ENCODE measurements at regions not wholly inside any gene's neighbourhood (a gene's known extent, or its start where the extent isn't known, plus 50 kb on each side); places are given as distances from the start of the nearest gene placed in this dataset.

DNA sequence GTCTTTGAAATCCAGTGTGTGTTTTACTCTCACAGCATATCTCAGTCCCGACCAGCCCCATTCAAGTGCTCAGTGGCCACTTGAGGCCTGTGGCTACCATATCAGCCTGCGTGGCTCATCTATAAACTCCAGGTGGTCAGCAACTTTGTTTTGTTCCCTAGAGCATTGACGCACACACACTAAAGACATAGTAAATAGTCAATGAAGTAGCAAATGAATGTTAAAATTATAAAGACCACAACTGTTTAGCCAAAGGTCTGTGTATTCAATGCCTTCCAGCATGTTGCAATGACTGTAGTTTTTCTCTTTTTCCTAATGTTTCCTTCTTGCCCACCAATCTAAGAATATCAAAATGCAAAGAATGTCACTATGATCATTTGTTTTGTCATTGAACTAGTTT is 238.2 kb upstream of the ZNF217 start:
- Mint-ChIP-seq H3K9me3 (peaks cover 0 to 7% (median 0%) of the 10 kb centered on the region in 3 donors), H3K27me3 (no peaks in the 10 kb centered on the region), H3K27ac (no peak overlapping the region), H3K36me3 (no peaks in the 10 kb centered on the region), H3K4me3 (no peak overlapping the region), H3K4me1 (peaks cover 63 to 74% (median 68%) of the 10 kb centered on the region in 3 donors)
- CTCF ChIA-PET = no interaction called here
- Histone ChIP-seq H3K4me1 (ENCODE audit: control insufficient read depth in 1 of 2, extremely low read depth in 1 of 2, insufficient read depth in 2 of 2, low read length in 2 of 2) (peaks cover 27 to 34% of the 10 kb centered on the region in 2 experiments), H3K4me3 (ENCODE audit: control insufficient read depth in 1 of 2, extremely low read depth in 1 of 2, low read length in 1 of 2) (no peak overlapping the region), H3K9me3 (no peaks in the 10 kb centered on the region), H3K36me3 (ENCODE audit: control insufficient read depth in 2 of 2, extremely low read depth in 1 of 2, insufficient read depth in 1 of 2, low read length in 1 of 2) (no peaks in the 10 kb centered on the region), H3K27me3 (replicated peaks in 1 of 2; ENCODE audit: control insufficient read depth in 2 of 2, extremely low read depth in 1 of 2, insufficient read depth in 2 of 2, low read length in 1 of 2) (no peaks in the 10 kb centered on the region), H3K27ac (ENCODE audit: low read length) (no peak overlapping the region)
- DNase-seq = no peak
- no CpG with 5 or more reads among the region's 3 CpGs for WGBS (ENCODE audit: insufficient coverage)
- no peak for ATAC-seq (replicated peaks in 1 of 4)
- POLR2A ChIA-PET = no interaction called here

DNA sequence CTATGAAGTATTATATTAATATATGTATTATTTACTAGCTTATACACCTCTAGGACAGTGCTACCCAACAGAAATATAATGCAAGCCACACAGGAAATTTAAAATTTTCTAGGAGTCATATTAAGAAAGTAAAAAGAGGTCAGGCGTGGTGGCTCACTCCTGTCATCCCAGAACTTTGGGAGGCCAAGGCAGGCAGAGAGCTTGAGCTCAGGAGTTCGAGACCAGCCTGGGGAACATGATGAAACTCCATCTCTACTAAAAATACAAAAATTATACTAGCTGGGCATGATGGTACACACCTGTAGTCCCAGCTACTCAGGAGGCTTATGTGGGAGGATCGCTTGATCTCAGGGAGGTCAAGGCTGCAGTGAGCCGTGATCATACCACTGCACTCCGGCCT is 237.6 kb upstream of the ZNF217 start:
- H3K27me3 Mint-ChIP-seq = no peaks in the 10 kb centered on the region
- Histone ChIP-seq H3K36me3 (ENCODE audit: control insufficient read depth in 2 of 2, extremely low read depth in 1 of 2, insufficient read depth in 1 of 2, low read length in 1 of 2) (no peaks in the 10 kb centered on the region), H3K4me1 (ENCODE audit: control insufficient read depth in 1 of 2, extremely low read depth in 1 of 2, insufficient read depth in 2 of 2, low read length in 2 of 2) (peaks cover 27 to 29% of the 10 kb centered on the region in 2 experiments), H3K27ac (ENCODE audit: low read length) (no peak overlapping the region), H3K4me3 (ENCODE audit: control insufficient read depth in 1 of 2, extremely low read depth in 1 of 2, low read length in 1 of 2) (no peak overlapping the region), H3K27me3 (replicated peaks in 1 of 2; ENCODE audit: control insufficient read depth in 2 of 2, extremely low read depth in 1 of 2, insufficient read depth in 2 of 2, low read length in 1 of 2) (no peaks in the 10 kb centered on the region), H3K9me3 (no peaks in the 10 kb centered on the region)
- POLR2A ChIA-PET = no interaction called here
- ATAC-seq (replicated peaks in 1 of 4) (no peak), DNase-seq (no peak)
- CTCF ChIA-PET = no interaction called here
- WGBS (ENCODE audit: insufficient coverage) = 100% methylated on average over 1 of the region's 5 CpGs
- no peaks in the 10 kb centered on the region for H3K36me3 Mint-ChIP-seq
- H3K27ac Mint-ChIP-seq = no peak overlapping the region
- no peak overlapping the region for H3K4me3 Mint-ChIP-seq
- peaks cover 61 to 73% (median 71%) of the 10 kb centered on the region in 3 donors for H3K4me1 Mint-ChIP-seq
- H3K9me3 Mint-ChIP-seq = peaks cover 0 to 7% (median 0%) of the 10 kb centered on the region in 3 donors

DNA sequence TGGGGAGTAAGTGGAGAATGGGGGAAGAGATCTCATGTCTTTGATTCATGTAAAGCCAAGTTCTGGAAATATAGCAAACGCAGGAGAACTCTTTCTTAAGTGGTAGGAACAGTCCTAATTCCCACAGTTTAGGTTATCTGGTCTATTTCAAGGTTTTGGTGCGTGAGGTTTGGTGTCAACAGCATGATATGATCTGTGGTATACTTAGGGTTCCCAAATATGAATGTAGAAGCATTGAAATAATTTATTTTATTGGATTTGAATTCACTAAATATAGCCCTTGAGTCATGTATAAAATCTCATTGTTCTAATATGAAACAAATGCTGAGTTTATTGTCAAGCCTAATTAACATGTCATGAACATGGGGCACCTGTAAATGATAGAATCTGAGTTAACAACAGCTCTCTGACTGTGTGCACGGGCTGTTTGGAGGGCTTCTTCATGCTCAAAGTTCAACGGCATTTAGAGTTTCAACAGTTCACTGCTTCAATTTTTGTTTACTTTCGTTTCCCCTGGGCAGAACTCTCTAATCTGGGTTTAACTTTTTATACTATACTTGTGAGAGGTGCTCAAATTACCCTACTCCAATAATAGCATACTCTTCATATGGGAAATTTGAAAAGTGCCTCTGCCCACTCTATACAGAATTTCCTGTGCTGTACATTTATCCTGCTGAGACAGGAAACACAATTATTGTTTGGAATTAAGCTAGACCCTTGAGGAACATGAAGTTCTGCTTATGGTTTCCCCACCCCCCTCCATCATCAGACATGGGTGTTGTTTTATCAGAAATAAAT is 236.3 kb upstream of the ZNF217 start:
- peak overlapping the region; percentile 81 for H3K27ac ChIP-seq (ENCODE audit: low read length)
- peaks cover 0 to 7% (median 0%) of the 10 kb centered on the region in 3 donors for H3K9me3 Mint-ChIP-seq
- H3K9me3 ChIP-seq = no peaks in the 10 kb centered on the region
- ATAC-seq (replicated peaks in 1 of 4) (peak; percentile 43 to 63 (median 59)), DNase-seq (peak in 1 of 35 experiments; percentile 38)
- H3K4me3 ChIP-seq (ENCODE audit: control insufficient read depth in 1 of 2, extremely low read depth in 1 of 2, low read length in 1 of 2) = peak overlapping the region in 1 of 2 donors; percentile 18
- CTCF ChIA-PET = interaction anchor here in 1 of 2 donors (0.7 to 1.3 kb wide), 3 partner anchors 12 to 110 kb away, joined by 3 to 8 read pairs (median 5); no protein-coding TSS in a partner anchor
- no peaks in the 10 kb centered on the region for H3K27me3 ChIP-seq (replicated peaks in 1 of 2; ENCODE audit: control insufficient read depth in 2 of 2, extremely low read depth in 1 of 2, insufficient read depth in 2 of 2, low read length in 1 of 2)
- POLR2A ChIA-PET = no interaction called here
- H3K4me1 ChIP-seq (ENCODE audit: control insufficient read depth in 1 of 2, extremely low read depth in 1 of 2, insufficient read depth in 2 of 2, low read length in 2 of 2) = peaks cover 18 to 24% of the 10 kb centered on the region in 2 experiments
- no peaks in the 10 kb centered on the region for H3K36me3 Mint-ChIP-seq
- H3K27ac Mint-ChIP-seq = peak overlapping the region; percentile 94 to 98
- no peaks in the 10 kb centered on the region for H3K27me3 Mint-ChIP-seq
- 18% methylated on average over 2 of the region's 5 CpGs for WGBS (ENCODE audit: insufficient coverage)
- H3K36me3 ChIP-seq (ENCODE audit: control insufficient read depth in 2 of 2, extremely low read depth in 1 of 2, insufficient read depth in 1 of 2, low read length in 1 of 2) = no peaks in the 10 kb centered on the region
- H3K4me1 Mint-ChIP-seq = peaks cover 53 to 64% (median 63%) of the 10 kb centered on the region in 3 donors
- peak overlapping the region; percentile 72 to 78 (median 77) for H3K4me3 Mint-ChIP-seq

DNA sequence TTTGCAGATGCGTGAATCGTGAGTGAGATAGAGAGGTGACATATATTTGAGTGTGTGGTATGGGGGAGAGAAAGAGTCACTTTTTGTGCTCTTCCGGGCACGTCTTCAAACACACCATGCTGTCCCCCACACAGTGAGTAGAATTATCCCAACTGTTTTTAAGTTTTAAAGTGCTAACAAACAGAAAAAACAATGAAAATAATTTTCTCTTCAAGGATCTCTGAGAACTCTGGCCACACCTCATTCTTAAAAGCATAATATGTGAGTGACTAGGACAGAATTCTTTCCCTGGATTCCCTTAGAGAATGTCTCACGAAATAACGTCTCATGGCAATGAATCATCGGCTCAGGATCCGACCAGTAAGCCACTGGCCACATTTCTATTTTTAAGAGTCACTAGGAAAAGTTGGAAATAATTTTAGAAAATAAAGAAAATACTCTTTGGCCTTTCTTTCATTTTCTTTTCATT is 235.7 kb upstream of the ZNF217 start:
- H3K4me1 Mint-ChIP-seq = peaks cover 50 to 58% (median 58%) of the 10 kb centered on the region in 3 donors
- DNase-seq = no peak

DNA sequence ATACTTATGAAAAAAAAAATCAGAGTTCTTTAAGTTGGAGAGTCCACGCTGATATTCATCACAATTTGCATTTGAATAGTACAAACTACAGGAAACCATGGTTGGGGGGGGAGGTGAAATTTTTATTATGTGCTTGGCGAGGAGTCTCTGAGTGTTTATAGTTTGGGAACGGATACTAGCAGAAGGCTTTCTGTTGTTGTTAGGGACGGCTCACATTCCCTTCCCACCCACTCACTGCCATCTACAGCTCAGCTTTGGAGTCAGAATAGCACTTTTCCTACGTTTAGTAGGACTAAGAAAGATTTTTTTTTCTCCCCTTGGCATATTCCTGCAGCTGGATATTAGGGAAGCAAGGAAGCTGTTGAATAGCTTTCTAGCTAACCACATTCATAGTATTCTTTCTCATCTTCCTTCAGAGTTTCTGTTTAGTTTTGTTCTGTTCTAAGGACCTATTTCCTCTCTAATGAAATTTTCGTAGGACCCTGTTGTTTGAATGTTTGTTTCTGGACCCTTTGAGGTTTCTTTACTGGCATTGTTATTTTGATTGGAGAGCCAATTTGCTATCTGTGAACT is 235.1 kb upstream of the ZNF217 start:
- Mint-ChIP-seq H3K4me3 (peak overlapping the region; percentile 72 to 78 (median 77)), H3K9me3 (peaks cover 0 to 7% (median 0%) of the 10 kb centered on the region in 3 donors), H3K36me3 (no peaks in the 10 kb centered on the region), H3K4me1 (peaks cover 44 to 53% (median 53%) of the 10 kb centered on the region in 3 donors), H3K27me3 (no peaks in the 10 kb centered on the region), H3K27ac (peak overlapping the region; percentile 94 to 98)
- H3K27me3 ChIP-seq (replicated peaks in 1 of 2; ENCODE audit: control insufficient read depth in 2 of 2, extremely low read depth in 1 of 2, insufficient read depth in 2 of 2, low read length in 1 of 2) = no peaks in the 10 kb centered on the region
- CTCF ChIA-PET = no interaction called here
- peak overlapping the region; percentile 81 for H3K27ac ChIP-seq (ENCODE audit: low read length)
- 0% methylated on average over 1 of the region's 6 CpGs for WGBS (ENCODE audit: insufficient coverage)
- DNase-seq (no peak), ATAC-seq (replicated peaks in 1 of 4) (peak; percentile 28 to 50 (median 35))
- H3K36me3 ChIP-seq (ENCODE audit: control insufficient read depth in 2 of 2, extremely low read depth in 1 of 2, insufficient read depth in 1 of 2, low read length in 1 of 2) = no peaks in the 10 kb centered on the region
- H3K4me1 ChIP-seq (ENCODE audit: control insufficient read depth in 1 of 2, extremely low read depth in 1 of 2, insufficient read depth in 2 of 2, low read length in 2 of 2) = peaks cover 8 to 22% of the 10 kb centered on the region in 2 experiments
- H3K4me3 ChIP-seq (ENCODE audit: control insufficient read depth in 1 of 2, extremely low read depth in 1 of 2, low read length in 1 of 2) = peak overlapping the region in 1 of 2 donors; percentile 18
- H3K9me3 ChIP-seq = no peaks in the 10 kb centered on the region
- POLR2A ChIA-PET = no interaction called here

More for the DNA sequence above, 235.7 kb upstream of the ZNF217 start:
- H3K4me1 ChIP-seq (ENCODE audit: control insufficient read depth in 1 of 2, extremely low read depth in 1 of 2, insufficient read depth in 2 of 2, low read length in 2 of 2) = peaks cover 12 to 24% of the 10 kb centered on the region in 2 experiments
- no peaks in the 10 kb centered on the region for H3K9me3 ChIP-seq
- Mint-ChIP-seq H3K4me3 (peak overlapping the region; percentile 72 to 78 (median 77)), H3K27me3 (no peaks in the 10 kb centered on the region), H3K36me3 (no peaks in the 10 kb centered on the region), H3K27ac (peak overlapping the region; percentile 94 to 98), H3K9me3 (peaks cover 0 to 7% (median 0%) of the 10 kb centered on the region in 3 donors)
- WGBS (ENCODE audit: insufficient coverage) = no CpG with 5 or more reads among the region's 8 CpGs
- peak overlapping the region; percentile 81 for H3K27ac ChIP-seq (ENCODE audit: low read length)
- ChIA-PET POLR2A (no interaction called here), CTCF (interaction anchor here in 1 of 2 donors (1.3 kb wide), 1 partner anchor 110 kb away, joined by 5 read pairs; no protein-coding TSS in a partner anchor)
- peak overlapping the region in 1 of 2 donors; percentile 18 for H3K4me3 ChIP-seq (ENCODE audit: control insufficient read depth in 1 of 2, extremely low read depth in 1 of 2, low read length in 1 of 2)
- no peaks in the 10 kb centered on the region for H3K27me3 ChIP-seq (replicated peaks in 1 of 2; ENCODE audit: control insufficient read depth in 2 of 2, extremely low read depth in 1 of 2, insufficient read depth in 2 of 2, low read length in 1 of 2)
- peak; percentile 65 to 74 (median 69) for ATAC-seq (replicated peaks in 1 of 4)
- no peaks in the 10 kb centered on the region for H3K36me3 ChIP-seq (ENCODE audit: control insufficient read depth in 2 of 2, extremely low read depth in 1 of 2, insufficient read depth in 1 of 2, low read length in 1 of 2)

DNA sequence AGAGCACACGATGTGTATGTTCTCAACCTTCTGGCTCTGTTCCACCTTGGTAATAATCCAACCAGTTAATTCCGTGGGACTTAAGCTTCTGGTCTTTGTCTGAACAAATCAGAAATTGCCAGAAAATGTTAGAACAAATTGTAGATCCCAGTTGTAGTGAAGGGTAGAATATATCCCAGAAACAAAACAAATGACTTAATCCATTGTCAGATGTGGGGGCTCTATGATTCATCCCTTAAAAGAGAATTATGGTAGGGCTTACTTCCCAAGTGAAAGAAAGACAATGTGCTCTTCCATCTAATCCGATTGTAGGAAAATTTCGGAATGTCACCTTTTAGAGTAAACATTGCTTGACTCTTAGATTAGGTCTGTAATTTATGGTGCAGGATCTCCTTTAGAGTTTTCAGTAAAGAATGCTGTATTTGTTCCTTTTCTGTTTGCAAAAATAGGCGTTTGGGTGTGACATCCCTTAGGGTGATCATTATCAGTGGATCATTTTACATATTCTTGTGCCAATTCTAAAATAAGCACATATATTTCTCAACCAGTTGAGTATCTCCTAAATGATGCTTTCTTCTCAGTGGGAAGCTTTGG is 234.5 kb upstream of the ZNF217 start:
- Histone ChIP-seq H3K4me1 (ENCODE audit: control insufficient read depth in 1 of 2, extremely low read depth in 1 of 2, insufficient read depth in 2 of 2, low read length in 2 of 2) (peaks cover 8 to 22% of the 10 kb centered on the region in 2 experiments), H3K27ac (ENCODE audit: low read length) (no peak overlapping the region), H3K27me3 (replicated peaks in 1 of 2; ENCODE audit: control insufficient read depth in 2 of 2, extremely low read depth in 1 of 2, insufficient read depth in 2 of 2, low read length in 1 of 2) (no peaks in the 10 kb centered on the region), H3K9me3 (no peaks in the 10 kb centered on the region), H3K4me3 (ENCODE audit: control insufficient read depth in 1 of 2, extremely low read depth in 1 of 2, low read length in 1 of 2) (no peak overlapping the region), H3K36me3 (ENCODE audit: control insufficient read depth in 2 of 2, extremely low read depth in 1 of 2, insufficient read depth in 1 of 2, low read length in 1 of 2) (no peaks in the 10 kb centered on the region)
- ATAC-seq (replicated peaks in 1 of 4) (no peak), DNase-seq (no peak)
- Mint-ChIP-seq H3K36me3 (no peaks in the 10 kb centered on the region), H3K27ac (peak overlapping the region; percentile 94 to 98), H3K4me3 (peak overlapping the region; percentile 72 to 78 (median 77)), H3K4me1 (peaks cover 41 to 49% (median 47%) of the 10 kb centered on the region in 3 donors), H3K9me3 (peaks cover 0 to 7% (median 0%) of the 10 kb centered on the region in 3 donors), H3K27me3 (no peaks in the 10 kb centered on the region)
- POLR2A ChIA-PET = interaction anchor here (0.5 to 0.8 kb wide), 2 partner anchors 120 to 219 kb away, joined by 3 to 4 read pairs; no protein-coding TSS in a partner anchor
- 96% methylated on average over 3 of the region's 5 CpGs for WGBS (ENCODE audit: insufficient coverage)
- CTCF ChIA-PET = interaction anchor here in 1 of 2 donors (0.6 kb wide), 1 partner anchor 119 kb away, joined by 3 read pairs; no protein-coding TSS in a partner anchor
